Gastrocnemius medialis (tissue), 4 donors: ENCODE measurements at regions not wholly inside any gene's neighbourhood (a gene's known extent, or its start where the extent isn't known, plus 50 kb on each side); places are given as distances from the start of the nearest gene placed in this dataset.

ENCODE experiments used
- CTCF ChIP-seq, 5 experiments: fragments of 450-650 bp in 3 of 5; fragments of 200-600 bp in 2 of 5; sonication (generic) in 2 of 5; IDR thresholded peaks in 4 of 5; conservative IDR thresholded peaks in 1 of 5; 1 replicate in 4 of 5; 2 replicates in 1 of 5; pipeline ENCODE4 v1.5.1; 2016 to 2019; ENCODE audit warnings: antibody characterized with exemption in 5 of 5, mild to moderate bottlenecking in 3 of 5, moderate library complexity in 3 of 5
- POLR2A ChIP-seq, 2 donors: fragments of 450-650 bp; IDR thresholded peaks; one replicate each; pipeline ENCODE4 v1.6.1; 2017; ENCODE audit warnings: antibody characterized with exemption in 2 of 2, mild to moderate bottlenecking in 2 of 2, moderate library complexity in 2 of 2

- TF ChIP-seq CTCF (IDR thresholded peaks at IDR 0.05 in 4 of 5, conservative IDR thresholded peaks at IDR 0.05 in 1 of 5) (no peak), POLR2A (IDR thresholded peaks at IDR 0.05) (no peak)
Observed at GRCh38 chr5:67341478-67341877, 144.9 kb upstream of the CD180 start.
